ENCODE measurements at regions not wholly inside any gene's neighbourhood (a gene's known extent, or its start where the extent isn't known, plus 50 kb on each side); places are given as distances from the start of the nearest gene placed in this dataset.

- TF ChIP-seq CTCF (IDR thresholded peaks at IDR 0.05): no peak
- TF ChIP-seq POLR2A (IDR thresholded peaks at IDR 0.05): no peak
Measured at GRCh38 chr2:75800456-75800855, 89.7 kb upstream of the GCFC2 start.
